CD14-positive monocyte (primary cell): ENCODE measurements at regions not wholly inside any gene's neighbourhood (a gene's known extent, or its start where the extent isn't known, plus 50 kb on each side); places are given as distances from the start of the nearest gene placed in this dataset.

ENCODE experiments used
- DNase-seq, 3 donors: peaks; one replicate each; pipeline ENCODE4 v3.0.0-alpha.2; 2011 to 2022
- H2AFZ ChIP-seq: 2 replicates; pipeline ENCODE4 v1.6.0; 2012; ENCODE audit warnings: mild to moderate bottlenecking, low read depth, low read length, inconsistent platforms; ENCODE audit not compliant: insufficient read depth, poor library complexity, severe bottlenecking
- H3K27ac ChIP-seq, 2 donors: 1 replicate in 1 of 2; 2 replicates in 1 of 2; pipeline ENCODE4 v1.5.1; 2012 to 2013; ENCODE audit warnings: low read length in 2 of 2, control low read depth in 1 of 2, inconsistent platforms in 1 of 2, low read depth in 1 of 2, mild to moderate bottlenecking in 1 of 2
- H3K27me3 ChIP-seq, 2 donors: one replicate each; pipeline versions ENCODE4 v1.6.0 to v1.6.1; 2011 to 2013; ENCODE audit warnings: low read length in 2 of 2; ENCODE audit not compliant: control insufficient read depth in 2 of 2, insufficient read depth in 2 of 2
- H3K36me3 ChIP-seq, 2 donors: replicated peaks in 1 of 2; 1 replicate in 1 of 2; 2 replicates in 1 of 2; pipeline versions ENCODE4 v1.5.1 to v1.6.1; 2012 to 2013; ENCODE audit warnings: low read length in 2 of 2, control low read depth in 1 of 2, inconsistent platforms in 1 of 2, mild to moderate bottlenecking in 1 of 2; ENCODE audit not compliant: insufficient read depth in 2 of 2, control insufficient read depth in 1 of 2
- H3K4me1 ChIP-seq, 2 donors: 1 replicate in 1 of 2; 2 replicates in 1 of 2; pipeline versions ENCODE4 v1.5.1 to v1.6.1; 2012 to 2013; ENCODE audit warnings: low read length in 2 of 2, control low read depth in 1 of 2, inconsistent platforms in 1 of 2, mild to moderate bottlenecking in 1 of 2, moderate library complexity in 1 of 2; ENCODE audit not compliant: insufficient read depth in 2 of 2, control insufficient read depth in 1 of 2
- H3K4me2 ChIP-seq: replicated peaks from 2 replicates; pipeline ENCODE3; 2012; ENCODE audit warnings: low read length, moderate library complexity, mild to moderate bottlenecking; ENCODE audit not compliant: poor library complexity, severe bottlenecking; ENCODE audit errors: extremely low read depth
- H3K4me3 ChIP-seq, 3 experiments: fragments of 200-600 bp in 1 of 3; sonication (generic) in 1 of 3; replicated peaks in 1 of 3; 1 replicate in 2 of 3; 2 replicates in 1 of 3; pipeline ENCODE4 v1.5.1; 2011 to 2013; ENCODE audit warnings: low read length in 3 of 3, mild to moderate bottlenecking in 3 of 3, control low read depth in 2 of 3, low read depth in 2 of 3, inconsistent platforms in 1 of 3, moderate library complexity in 1 of 3
- H3K79me2 ChIP-seq: 2 replicates; pipeline ENCODE4 v1.6.0; 2012; ENCODE audit warnings: mild to moderate bottlenecking, control low read depth, inconsistent platforms, low read length, moderate library complexity; ENCODE audit not compliant: insufficient read depth
- H3K9ac ChIP-seq: 2 replicates; pipeline ENCODE4 v1.6.0; 2017; ENCODE audit warnings: low read length, mild to moderate bottlenecking; ENCODE audit not compliant: insufficient read depth, poor library complexity, severe bottlenecking
- H3K9me3 ChIP-seq, 2 donors: replicated peaks in 1 of 2; 1 replicate in 1 of 2; 2 replicates in 1 of 2; pipeline versions ENCODE4 v1.5.1 to v1.6.1; 2012 to 2013; ENCODE audit warnings: low read length in 2 of 2, control low read depth in 1 of 2; ENCODE audit not compliant: control insufficient read depth in 1 of 2, insufficient read depth in 1 of 2
- H4K20me1 ChIP-seq: 2 replicates; pipeline ENCODE4 v1.6.0; 2012; ENCODE audit warnings: mild to moderate bottlenecking, low read length, control low read depth, moderate library complexity; ENCODE audit not compliant: insufficient read depth
- H3K27ac Mint-ChIP-seq, 7 donors: one replicate each; pipeline ENCODE4 v1.8.0; 2020; ENCODE audit warnings: mild to moderate bottlenecking in 7 of 7, mixed read lengths in 7 of 7, moderate library complexity in 6 of 7, inconsistent platforms in 2 of 7
- H3K27me3 Mint-ChIP-seq, 3 donors: one replicate each; pipeline ENCODE4 v1.8.0; 2021 to 2022; ENCODE audit warnings: low read depth in 3 of 3, mild to moderate bottlenecking in 3 of 3, mixed read lengths in 3 of 3, moderate library complexity in 3 of 3, inconsistent platforms in 1 of 3
- H3K36me3 Mint-ChIP-seq, 2 donors: one replicate each; pipeline ENCODE4 v1.8.0; 2020; ENCODE audit warnings: mixed read lengths in 2 of 2, inconsistent platforms in 1 of 2, mild to moderate bottlenecking in 1 of 2
- H3K4me1 Mint-ChIP-seq: one replicate; pipeline ENCODE4 v1.8.0; 2020; ENCODE audit warnings: mild to moderate bottlenecking, mixed read lengths
- H3K4me3 Mint-ChIP-seq, 2 donors: one replicate each; pipeline ENCODE4 v1.8.0; 2020; ENCODE audit warnings: mild to moderate bottlenecking in 2 of 2, mixed read lengths in 2 of 2, moderate library complexity in 1 of 2
- H3K9me3 Mint-ChIP-seq, 7 donors: one replicate each; pipeline ENCODE4 v1.8.0; 2020 to 2022; ENCODE audit warnings: mixed read lengths in 7 of 7, mild to moderate bottlenecking in 6 of 7, moderate library complexity in 6 of 7, inconsistent platforms in 2 of 7
- CTCF ChIP-seq: fragments of 200-600 bp; IDR thresholded peaks from one replicate; pipeline ENCODE4 v1.8.0; 2022; ENCODE audit warnings: antibody characterized with exemption, mild to moderate bottlenecking
- WGBS: methylation state at CpG from one replicate; pipeline ENCODE4 v1.1.5; 2013; ENCODE audit warnings: missing lambda C conversion rate; ENCODE audit not compliant: insufficient coverage; 5-methylcytosine and 5-hydroxymethylcytosine counted together
- intact Hi-C, 2 donors: fragments of 100-400 bp; cut with micrococcal nuclease; formaldehyde crosslinking; loops; one replicate each; pipeline versions ENCODE4 v1.15.0 to v1.15.1; 2023

GRCh38 chr6:98044791-98045470, 761.9 kb upstream of the MMS22L start:
- Histone ChIP-seq H2AFZ (no peak overlapping the region), H3K4me1 (no peaks in the 10 kb centered on the region), H3K4me3 (no peak overlapping the region), H3K9ac (no peak overlapping the region), H3K36me3 (no peaks in the 10 kb centered on the region), H4K20me1 (no peaks in the 10 kb centered on the region), H3K27me3 (no peaks in the 10 kb centered on the region), H3K9me3 (no peaks in the 10 kb centered on the region), H3K27ac (no peak overlapping the region), H3K4me2 (no peak overlapping the region), H3K79me2 (no peaks in the 10 kb centered on the region)
- Mint-ChIP-seq H3K9me3 (no peaks in the 10 kb centered on the region), H3K4me3 (no peak overlapping the region), H3K27me3 (peaks cover 0 to under 1% (median 0%) of the 10 kb centered on the region in 3 donors), H3K4me1 (no peaks in the 10 kb centered on the region), H3K27ac (no peak overlapping the region), H3K36me3 (no peaks in the 10 kb centered on the region)
- intact Hi-C loops, result no loop called here
- WGBS, result 71% methylated on average over 1 of the region's 7 CpGs
- no peak for TF ChIP-seq CTCF
- no peak for DNase-seq

- no peak overlapping the region for H3K4me2 ChIP-seq
- no CpG with 5 or more reads among the region's 2 CpGs for WGBS
- H2AFZ ChIP-seq, result no peak overlapping the region
- Mint-ChIP-seq H3K27ac (no peak overlapping the region), H3K27me3 (no peaks in the 10 kb centered on the region), H3K4me1 (no peaks in the 10 kb centered on the region), H3K36me3 (no peaks in the 10 kb centered on the region), H3K4me3 (no peak overlapping the region), H3K9me3 (no peaks in the 10 kb centered on the region)
- H3K4me3 ChIP-seq, result no peak overlapping the region
- no peaks in the 10 kb centered on the region for H4K20me1 ChIP-seq
- TF ChIP-seq CTCF, result no peak
- intact Hi-C loops, result no loop called here
- no peak overlapping the region for H3K27ac ChIP-seq
- no peaks in the 10 kb centered on the region for H3K9me3 ChIP-seq
- H3K79me2 ChIP-seq, result no peaks in the 10 kb centered on the region
- H3K4me1 ChIP-seq, result no peaks in the 10 kb centered on the region
- no peak overlapping the region for H3K9ac ChIP-seq
- H3K27me3 ChIP-seq, result no peaks in the 10 kb centered on the region
- DNase-seq, result no peak
- H3K36me3 ChIP-seq, result no peaks in the 10 kb centered on the region
Measured at GRCh38 chr6:98047164-98047563, 764.1 kb upstream of the MMS22L start.
